NOMO-1 treated with DMSO at 0.1 percent for 48 hours (cell line): ENCODE measurements at regions not wholly inside any gene's neighbourhood (a gene's known extent, or its start where the extent isn't known, plus 50 kb on each side); places are given as distances from the start of the nearest gene placed in this dataset.
"Not testable (repeated sequence)": the region's sequence is repeated elsewhere in the genome, so short reads cannot be mapped to it uniquely, and the experiment has no call there.

Experiments used
- DNase-seq: peaks from one replicate; lab custom pipeline; 2025; ENCODE audit not compliant: unreplicated experiment; lab: John Stamatoyannopoulos, UW

DNA sequence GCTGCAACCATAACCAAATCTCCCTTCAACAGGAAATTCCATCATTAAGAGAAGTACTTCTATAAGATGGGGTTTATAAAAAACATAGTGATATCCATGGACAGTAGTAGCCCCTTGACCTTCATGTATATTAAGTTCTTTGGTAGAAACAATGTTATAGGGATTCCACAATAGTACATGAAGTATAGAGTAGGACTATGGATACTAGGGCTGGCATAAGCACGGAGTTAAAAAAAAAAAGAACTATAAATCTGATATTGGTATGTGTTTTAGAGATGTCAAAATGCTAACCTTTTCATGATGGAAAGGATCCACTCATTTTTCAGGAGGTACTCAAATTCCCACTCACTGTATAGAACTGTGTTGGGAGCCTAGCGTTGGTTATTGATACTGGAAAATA, 337.6 kb downstream of the FGF10 start:
- peak; percentile 86 for DNase-seq

DNA sequence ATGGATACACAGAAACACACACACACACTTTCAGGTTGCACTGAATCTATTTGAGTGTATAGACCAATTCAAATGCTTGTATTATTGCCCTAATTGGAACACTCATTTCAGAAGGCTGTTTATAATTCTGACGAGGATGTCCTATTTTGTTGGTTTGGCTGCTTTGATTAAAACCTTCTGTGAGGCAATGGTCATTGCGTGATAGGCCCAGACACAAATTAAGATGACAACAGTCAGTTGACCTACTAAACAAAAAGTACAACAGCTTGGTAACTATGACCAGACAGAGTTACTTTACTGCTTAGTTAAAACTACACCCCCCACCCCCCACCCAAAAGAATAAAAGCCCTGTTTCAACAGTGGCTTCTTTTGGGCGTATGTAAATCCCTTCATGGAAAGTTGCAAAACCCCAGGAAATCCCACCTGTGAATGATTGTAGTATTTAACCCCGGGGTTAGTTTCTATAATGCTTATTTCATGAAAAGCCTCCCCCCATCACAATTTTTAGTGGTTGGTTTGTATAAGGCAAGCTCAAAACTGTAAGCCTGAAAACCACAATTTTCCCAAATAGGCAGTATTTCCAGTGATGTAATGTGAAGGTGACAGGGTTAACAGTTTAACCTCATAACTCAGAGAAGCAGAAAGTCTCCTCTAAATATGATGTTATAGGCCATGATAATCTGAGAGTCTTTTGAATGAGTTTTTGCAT, 340.8 kb downstream of the FGF10 start:
- no peak for DNase-seq

GRCh38 chr5:44046619-44047364, 342.4 kb downstream of the FGF10 start:
- DNase-seq, result no peak

DNA sequence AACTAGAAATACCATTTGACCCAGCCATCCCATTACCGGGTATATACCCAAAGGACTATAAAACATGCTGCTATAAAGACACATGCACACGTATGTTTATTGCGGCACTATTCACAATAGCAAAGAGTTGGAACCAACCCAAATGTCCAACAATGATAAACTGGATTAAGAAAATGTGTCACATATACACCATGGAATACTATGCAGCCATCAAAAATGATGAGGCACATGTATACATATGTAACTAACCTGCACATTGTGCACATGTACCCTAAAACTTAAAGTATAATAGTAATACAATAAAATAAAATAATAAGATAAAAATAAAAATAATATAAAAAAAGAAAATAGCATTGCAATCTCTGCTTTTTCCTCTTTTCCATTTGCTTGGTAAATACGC, 344.7 kb downstream of the FGF10 start:
- DNase-seq, result not testable (repeated sequence)

DNA sequence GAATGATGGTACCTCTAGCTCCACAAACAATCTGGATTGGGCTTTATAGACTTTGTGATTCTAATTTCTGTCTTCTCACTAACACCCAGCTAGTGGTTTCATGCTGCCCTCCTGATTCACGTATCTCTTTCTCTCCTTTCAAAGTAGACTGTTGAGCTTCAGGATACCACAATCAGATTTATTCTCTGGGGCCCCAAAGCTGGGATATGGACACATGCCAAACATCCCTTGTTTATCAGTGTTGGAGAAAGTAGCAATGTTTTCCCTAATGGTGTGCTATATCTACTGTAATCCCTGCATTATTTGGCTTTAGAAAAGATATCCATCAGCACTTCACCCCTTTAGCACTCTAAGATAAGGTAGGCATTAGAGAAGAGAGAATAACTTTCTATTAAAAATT, 361.0 kb downstream of the FGF10 start:
- no peak for DNase-seq

DNA sequence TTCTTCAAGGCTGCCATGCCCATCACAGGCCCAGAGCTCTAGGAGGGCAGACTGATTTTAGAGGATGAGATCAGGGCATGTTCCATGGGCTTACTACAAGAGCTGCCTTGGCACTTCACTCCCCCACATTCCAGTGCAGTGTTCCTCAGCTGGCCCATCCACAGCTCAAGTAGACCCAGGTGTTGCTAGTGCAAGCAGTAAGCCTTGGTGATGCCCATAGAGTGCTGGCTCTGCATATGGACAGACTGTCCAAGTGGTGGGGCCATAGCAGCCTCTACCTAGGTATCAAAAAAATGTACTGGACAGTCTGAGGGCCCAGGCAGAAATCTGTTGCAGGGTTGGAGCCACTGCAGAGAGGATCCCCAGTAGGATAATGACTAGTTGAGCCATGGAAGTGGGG, 366.6 kb downstream of the FGF10 start:
- no peak for DNase-seq

DNA sequence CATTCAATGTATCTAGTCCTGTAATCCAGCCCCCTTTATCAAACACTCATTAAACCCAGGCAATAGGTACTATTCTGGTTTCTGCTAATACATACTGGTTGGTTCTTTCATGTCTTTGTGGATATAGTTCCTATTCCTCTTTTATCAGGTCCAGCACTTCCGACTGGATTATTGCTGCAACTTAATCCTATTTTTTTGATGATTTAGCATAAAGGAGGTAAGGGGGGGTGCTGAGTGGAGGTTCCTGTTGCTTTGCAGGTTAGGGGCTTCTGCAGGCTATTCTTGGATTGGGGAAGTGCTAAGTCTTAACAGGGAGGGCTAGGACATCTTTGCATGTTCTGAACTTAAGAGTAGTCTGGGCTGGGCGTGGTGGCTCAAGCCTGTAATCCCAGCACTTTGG, 377.7 kb downstream of the FGF10 start:
- DNase-seq, result no peak

DNA sequence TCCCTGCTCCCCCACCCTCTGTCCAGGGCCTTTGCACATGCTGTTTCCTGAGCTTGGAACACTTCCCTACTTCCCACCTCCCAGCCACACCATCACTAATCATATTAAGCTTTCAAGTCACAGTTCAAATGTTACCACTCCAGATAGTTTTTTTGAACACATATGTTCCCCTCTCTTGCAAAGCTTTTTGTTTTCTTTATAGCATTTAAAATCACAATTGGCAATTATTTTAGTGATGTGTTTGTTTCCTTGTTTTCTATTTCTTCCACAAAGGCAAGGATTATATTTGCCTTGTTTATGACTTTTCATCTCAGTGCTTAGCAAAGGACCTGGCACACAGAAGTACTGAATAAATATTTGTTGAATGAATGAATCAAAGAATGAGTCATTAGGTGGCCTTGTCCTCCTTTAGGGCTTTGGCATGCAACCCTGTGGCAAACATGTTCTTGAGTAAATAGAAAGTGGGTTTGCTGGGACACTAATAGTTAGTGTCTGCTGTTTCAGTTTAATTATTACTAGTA, 386.8 kb downstream of the FGF10 start:
- DNase-seq, result no peak

- DNase-seq, result no peak
Measured at GRCh38 chr5:44001675-44002380, 387.4 kb downstream of the FGF10 start.

DNA sequence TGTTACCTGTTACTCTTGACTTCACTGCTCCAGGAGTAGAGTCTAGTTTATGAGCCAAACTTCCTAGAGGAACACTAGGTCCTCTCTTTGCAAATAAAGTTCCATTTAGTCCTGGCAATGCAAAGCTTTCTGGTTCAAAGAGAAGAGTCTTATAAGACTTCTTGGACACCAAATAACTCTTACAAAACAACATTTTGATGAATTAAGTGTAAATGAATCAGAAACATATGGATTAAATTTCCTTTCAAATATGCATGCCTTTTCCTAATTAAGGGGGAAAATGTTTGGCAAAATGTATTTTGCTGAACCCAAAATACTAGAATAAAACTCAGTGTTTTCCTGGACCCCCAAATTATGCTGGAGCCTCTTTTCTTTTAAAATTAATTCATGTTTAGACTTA, 388.0 kb downstream of the FGF10 start:
- no peak for DNase-seq

GRCh38 chr5:43997647-43998272, 391.5 kb downstream of the FGF10 start:
- DNase-seq, result no peak

DNA sequence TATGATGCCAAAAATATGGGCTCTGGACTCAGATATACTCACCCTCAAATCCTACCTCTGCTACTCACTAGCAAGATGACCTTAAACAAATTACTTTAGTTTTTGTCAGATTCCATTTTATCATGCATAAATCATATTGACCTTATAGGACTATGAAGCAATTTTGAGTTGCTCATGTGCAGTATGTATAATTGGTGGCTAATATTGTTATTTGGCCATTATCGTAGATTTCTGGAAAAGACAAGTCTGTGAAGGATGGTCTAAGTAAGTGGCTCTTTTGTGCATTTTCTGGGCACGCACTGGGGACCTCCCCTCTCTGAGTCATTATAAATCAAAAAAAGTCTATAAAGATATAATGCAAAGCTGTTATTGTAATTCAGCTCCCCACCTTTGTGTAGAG, 393.0 kb downstream of the FGF10 start:
- DNase-seq, result no peak

DNA sequence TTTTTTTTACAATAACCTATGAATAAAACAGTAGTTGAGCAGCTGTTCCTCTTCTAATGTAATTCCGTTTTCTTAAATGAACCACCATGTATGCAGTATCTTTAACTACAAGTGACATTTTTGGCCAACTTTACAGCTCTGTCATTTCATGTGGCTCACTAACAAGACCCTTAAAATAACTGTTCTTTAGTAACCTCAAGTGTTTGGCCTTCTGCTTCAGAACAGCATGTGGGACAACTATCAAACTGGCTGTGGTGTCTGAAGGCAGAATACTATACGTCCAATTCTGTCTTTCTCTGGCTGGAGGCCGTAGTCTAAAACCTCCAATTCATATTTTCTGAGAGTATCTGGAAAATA, 391.4 kb downstream of the NNT start:
- DNase-seq, result no peak

- DNase-seq, result no peak
Measured at GRCh38 chr5:43993634-43994351, 390.8 kb downstream of the NNT start.

GRCh38 chr5:43985411-43985810, 382.4 kb downstream of the NNT start:
- no peak for DNase-seq

GRCh38 chr5:43981556-43981955, 378.6 kb downstream of the NNT start:
- no peak for DNase-seq

DNA sequence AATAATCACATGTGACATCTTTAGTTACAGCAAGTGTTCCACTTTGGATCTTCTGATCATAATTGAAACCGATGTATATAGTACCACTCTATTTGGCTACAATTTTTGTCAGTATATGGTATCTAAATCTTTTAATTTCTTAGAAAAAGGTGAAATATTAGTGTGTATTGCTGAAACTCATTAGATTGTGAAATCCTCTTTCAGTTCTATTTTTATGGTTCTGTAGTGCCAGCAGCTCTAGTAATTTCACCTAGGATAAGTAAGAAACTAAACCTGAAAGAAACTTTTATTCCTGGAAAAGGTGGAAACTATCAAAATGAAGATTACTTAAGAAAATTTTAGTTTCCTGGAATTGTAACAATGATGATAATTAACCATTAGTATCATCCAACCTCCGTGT, 370.9 kb downstream of the NNT start:
- DNase-seq, result no peak

DNA sequence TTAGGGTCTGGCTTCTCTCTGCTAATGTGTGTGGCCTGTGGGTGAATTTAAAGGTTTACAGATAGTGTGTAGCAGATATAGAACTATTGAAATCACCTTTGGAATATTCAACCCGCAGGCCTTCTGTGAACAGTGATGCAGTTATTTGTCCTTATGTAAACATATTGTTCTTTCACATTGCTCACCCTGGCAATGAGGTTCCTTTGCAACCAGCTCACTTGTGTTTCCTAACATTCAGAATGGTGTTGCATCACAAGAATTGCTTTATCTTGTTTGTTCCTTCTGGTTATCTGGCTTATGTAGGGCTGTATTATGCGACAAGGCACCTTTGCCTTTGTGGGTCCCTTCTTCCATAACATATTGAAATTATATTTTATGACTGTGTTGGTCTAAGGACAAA, 370.3 kb downstream of the NNT start:
- no peak for DNase-seq

DNA sequence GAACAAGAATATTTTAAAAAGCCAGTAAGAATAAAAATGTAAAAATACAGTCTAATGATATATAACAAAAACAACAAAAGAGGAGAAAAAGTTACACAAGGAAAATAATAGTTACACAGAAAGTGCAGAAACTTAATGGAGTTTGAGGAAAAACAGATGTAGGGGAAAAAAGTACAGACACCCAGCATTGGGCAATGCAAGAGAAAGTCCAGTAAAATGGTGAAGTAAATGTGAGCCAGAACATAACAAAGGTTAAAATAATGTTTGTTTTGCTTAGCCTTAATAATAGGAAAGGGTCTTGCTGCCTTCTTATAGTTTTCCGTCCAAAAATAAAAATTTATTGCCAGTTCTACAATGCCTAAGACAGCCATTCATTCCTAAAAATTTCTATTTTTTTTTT, 364.2 kb downstream of the NNT start:
- DNase-seq, result no peak

DNA sequence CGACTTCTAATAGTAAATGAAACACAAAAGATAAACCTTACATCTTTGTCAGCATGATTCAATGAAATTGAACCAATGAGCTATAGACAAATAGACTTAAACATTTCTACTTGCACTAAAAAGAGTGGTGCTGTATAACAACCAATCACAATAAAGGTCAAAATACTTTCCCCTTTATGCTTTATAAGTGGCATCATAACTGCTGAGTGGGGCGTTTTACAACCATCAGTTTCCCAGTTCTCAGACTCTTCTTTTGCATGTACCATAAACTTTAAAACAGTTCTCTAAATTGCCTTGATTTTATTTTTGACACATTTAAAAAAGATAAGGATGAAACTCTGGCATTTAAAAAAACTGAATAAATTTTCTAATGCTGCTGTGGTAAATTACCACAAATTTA, 356.2 kb downstream of the NNT start:
- no peak for DNase-seq

GRCh38 chr5:43947935-43948334, 345.0 kb downstream of the NNT start:
- DNase-seq, result no peak
